ENCODE measurements at regions not wholly inside any gene's neighbourhood (a gene's known extent, or its start where the extent isn't known, plus 50 kb on each side); places are given as distances from the start of the nearest gene placed in this dataset.

DNA sequence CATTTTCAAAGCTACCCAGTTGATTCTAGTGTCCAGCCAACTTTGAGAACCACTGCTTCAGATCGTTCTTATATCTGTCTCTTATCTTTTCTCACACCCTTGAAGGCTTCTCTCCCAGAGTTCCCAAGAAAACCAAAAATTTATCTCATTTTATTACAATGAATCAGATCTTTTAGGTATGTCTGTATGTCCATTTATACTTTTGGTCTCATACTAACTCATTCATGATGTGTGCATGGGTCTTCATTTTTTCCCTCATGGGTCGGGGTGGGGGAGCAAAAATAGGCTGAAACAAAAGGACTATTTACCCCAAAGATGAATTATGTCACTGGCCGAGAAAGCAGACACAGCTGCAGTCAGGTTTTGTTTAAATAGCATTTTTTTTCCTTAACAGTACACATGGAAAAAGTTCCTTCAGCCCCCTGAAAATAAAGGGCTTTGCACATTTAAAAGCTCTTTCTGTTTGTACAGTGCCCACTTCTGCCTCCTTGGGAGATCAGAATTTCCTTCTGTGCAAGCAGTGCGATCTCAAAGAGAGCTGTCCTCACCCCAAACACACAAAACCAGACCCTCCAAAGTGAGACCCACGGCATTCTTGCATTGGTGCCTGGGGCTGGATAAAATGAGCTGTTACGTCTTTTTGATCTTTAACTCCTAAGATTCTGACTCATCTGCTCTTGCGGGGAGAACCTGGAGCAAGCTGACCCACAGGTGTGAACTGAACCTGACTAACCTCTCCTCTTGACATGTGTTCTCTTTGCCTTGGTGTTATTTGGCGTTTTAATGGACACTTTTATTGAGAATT is 251.2 kb upstream of the ELAC2 start:
- DNase-seq (ENCODE audit: missing footprints) (no peak), ATAC-seq (no peak)
- intact Hi-C loops (cut with DNase I), result no loop called here

- intact Hi-C loops (cut with DNase I), result no loop called here
- DNase-seq (ENCODE audit: missing footprints), result no peak
- no peak for ATAC-seq
These were observed 248.8 kb upstream of the ELAC2 start for GRCh38 chr17:13266606-13267005.

- no peak for DNase-seq (ENCODE audit: missing footprints)
- no peak for ATAC-seq
- intact Hi-C loops (cut with DNase I), result no loop called here
These were observed 247.5 kb upstream of the ELAC2 start for GRCh38 chr17:13265311-13265710.

DNA sequence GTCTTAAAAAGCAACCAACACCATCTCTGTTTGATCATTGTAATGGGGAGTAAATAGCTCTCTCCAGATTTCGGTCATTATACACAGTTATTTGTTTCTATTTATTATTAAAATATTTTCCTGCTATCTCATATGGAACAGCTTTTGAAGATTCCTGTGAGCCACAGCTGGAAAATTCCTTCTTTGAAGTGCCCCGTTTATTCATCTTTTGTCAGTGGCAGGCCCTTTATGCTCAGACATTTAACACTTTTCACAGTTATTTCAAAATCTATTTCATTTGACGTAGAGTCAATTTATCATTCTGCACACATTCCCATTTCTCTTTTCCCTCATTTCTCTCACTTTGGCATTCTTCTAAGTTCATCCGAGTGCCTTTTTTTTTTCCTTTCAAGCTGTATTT is 245.9 kb upstream of the ELAC2 start:
- DNase-seq (ENCODE audit: missing footprints) (no peak), ATAC-seq (no peak)
- intact Hi-C loops (cut with DNase I), result no loop called here

DNA sequence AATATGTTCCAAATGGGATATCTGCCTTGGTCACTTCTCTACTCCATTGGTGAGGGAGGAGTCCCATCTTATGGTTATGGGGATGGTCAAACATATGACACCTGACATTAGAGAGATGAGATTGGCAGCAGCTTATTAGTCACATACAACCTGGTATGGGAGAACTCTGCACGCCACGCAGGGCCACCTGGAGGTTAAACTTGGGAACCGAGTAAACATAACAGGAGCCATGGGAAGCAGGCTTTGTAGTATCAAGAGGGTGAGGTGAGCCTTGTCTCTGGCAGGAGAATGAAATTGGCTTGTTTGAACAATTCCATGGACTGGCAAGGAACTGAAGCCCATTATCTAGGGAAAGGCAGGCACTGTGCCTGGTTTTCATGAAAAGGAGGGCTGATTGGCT is 238.7 kb upstream of the ELAC2 start:
- ATAC-seq (no peak), DNase-seq (ENCODE audit: missing footprints) (no peak)
- intact Hi-C loops (cut with DNase I), result no loop called here

- intact Hi-C loops (cut with DNase I), result no loop called here
- DNase-seq (ENCODE audit: missing footprints), result no peak
- no peak for ATAC-seq
These were observed 236.0 kb upstream of the ELAC2 start for GRCh38 chr17:13253733-13254410.

GRCh38 chr17:13244513-13244912 is 226.7 kb upstream of the ELAC2 start:
- ATAC-seq, result no peak
- intact Hi-C loops (cut with DNase I), result no loop called here
- no peak for DNase-seq (ENCODE audit: missing footprints)

DNA sequence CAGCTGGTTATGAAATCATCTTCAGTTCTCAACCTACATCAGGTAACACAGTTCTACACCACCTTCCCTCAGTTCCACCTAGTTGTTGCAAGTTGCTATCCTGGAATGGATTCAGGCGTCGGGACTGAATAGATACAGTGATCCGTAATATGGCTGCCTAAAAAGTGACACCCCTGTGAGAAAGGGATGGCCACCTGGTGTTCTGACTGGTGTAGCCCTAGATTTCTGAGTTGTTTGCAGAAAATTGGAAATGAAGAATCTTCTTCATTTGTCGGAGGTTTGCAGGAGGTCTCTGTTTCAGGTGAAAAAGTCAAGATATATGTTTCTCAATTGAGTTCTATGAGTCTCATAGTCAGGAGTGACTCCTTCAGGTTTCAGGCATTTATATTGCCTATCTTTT is 225.8 kb upstream of the ELAC2 start:
- ATAC-seq (no peak), DNase-seq (ENCODE audit: missing footprints) (no peak)
- intact Hi-C loops (cut with DNase I), result no loop called here

DNA sequence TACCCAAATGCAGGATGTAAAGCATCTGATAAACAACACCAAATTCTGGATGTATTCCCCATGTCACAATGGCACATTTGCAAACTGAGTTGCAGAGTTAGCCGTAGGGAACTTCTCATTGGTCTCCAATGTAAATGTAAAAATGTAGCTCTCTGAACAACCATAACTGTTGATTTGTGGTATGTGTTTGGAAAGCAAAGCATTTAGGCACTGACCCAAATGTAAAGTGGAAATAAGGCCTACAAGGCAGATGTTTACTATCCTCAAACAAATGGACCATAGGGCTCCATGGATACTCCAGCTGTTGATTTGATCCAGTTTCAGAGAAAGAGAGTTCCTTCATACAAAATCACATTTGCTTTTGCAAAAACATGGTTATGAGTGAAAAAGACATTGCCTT is 223.0 kb upstream of the ELAC2 start:
- ATAC-seq (no peak), DNase-seq (ENCODE audit: missing footprints) (no peak)
- intact Hi-C loops (cut with DNase I), result no loop called here

DNA sequence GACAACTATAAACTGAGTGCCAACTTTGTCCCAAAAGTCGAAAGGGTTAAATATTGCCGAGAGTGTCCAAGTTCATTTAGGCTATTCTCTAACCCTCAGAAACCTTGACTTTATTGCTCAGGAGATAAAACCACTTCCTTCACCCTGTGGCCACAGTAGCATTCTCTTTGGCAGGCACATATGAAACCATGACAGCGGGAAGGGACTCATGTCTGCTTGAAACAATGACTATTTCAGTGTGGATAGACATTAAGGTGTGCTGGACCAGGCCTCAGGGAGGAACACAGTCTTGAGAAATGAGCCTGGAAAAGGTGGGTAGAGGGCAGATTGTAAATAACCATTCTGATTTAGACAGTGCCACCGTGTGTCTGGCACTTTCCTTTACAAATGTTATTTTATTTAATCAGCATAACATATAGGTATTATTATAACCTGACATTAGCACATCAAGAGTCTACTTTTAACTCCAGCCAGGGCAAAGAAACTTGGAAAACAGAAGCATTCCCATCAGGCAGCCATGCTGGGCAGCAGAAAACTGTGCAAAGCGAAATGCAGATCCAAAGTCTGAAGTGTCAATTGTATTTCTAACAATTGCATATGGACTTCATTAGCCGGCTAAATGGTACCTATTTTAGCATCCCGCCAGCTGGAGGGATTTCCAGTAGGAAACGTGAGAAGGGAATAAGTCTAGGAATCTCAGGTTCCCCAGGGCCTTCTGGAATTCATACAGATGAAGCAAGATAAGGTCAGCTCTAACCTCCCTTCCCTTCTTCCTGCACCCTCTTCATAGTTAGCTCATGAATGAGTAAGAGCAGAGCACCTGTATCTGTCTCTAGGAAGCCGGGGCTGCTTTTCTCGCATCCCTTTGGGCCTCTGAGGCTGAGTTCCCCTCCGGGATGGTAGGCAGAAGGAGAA is 212.8 kb upstream of the ELAC2 start:
- intact Hi-C loops (cut with DNase I), result no loop called here
- DNase-seq (ENCODE audit: missing footprints) (no peak), ATAC-seq (no peak)

DNA sequence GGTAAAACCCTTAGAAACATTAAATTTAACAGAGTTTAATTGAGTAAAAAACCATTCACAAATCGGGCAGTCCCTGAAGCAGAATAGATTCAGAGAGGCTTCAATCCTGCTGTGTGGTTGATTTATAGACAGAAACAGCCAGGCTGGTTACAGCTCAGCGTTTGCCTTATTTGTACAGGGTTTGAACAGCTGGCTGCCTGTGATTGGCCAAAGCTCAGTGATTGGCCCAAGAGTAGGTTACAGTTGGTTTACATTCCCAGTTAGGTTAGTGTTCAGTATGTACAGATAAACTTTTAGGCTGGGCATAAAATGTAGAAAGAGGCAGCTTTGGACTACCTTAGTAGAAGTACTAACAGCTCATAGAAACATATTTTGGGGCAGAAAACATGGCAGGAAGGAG is 210.4 kb upstream of the ELAC2 start:
- DNase-seq (ENCODE audit: missing footprints), result no peak
- no peak for ATAC-seq
- intact Hi-C loops (cut with DNase I), result no loop called here

GRCh38 chr17:13222975-13223374 is 205.1 kb upstream of the ELAC2 start:
- ATAC-seq (no peak), DNase-seq (ENCODE audit: missing footprints) (no peak)
- intact Hi-C loops (cut with DNase I), result no loop called here

DNA sequence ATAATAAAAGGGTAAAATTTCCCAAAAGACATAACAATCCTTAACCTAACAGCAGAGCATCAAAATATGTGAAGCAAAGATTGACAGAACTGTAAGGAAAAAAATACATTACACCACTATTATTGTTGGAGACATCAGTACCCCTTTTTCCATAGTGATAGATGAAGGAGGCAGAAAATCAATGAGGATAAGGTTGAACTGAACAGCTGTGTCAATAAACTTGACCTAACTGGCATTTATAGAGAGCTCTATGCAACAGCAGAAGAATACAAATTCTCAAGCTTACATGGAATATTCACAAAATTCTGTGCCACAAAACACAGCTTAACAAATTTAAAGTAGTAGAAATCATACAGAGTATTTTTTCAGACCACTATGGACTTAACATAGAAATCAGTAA is 195.0 kb upstream of the ELAC2 start:
- no peak for ATAC-seq

GRCh38 chr17:13209081-13209480 is 191.3 kb upstream of the ELAC2 start:
- intact Hi-C loops (cut with DNase I), result no loop called here
- DNase-seq (ENCODE audit: missing footprints) (no peak), ATAC-seq (no peak)

More for the DNA sequence above, 195.0 kb upstream of the ELAC2 start:
- intact Hi-C loops (cut with DNase I), result no loop called here
- DNase-seq (ENCODE audit: missing footprints), result no peak

GRCh38 chr17:13204607-13205237 is 186.9 kb upstream of the ELAC2 start:
- intact Hi-C loops (cut with DNase I), result no loop called here
- ATAC-seq (no peak), DNase-seq (ENCODE audit: missing footprints) (no peak)

DNA sequence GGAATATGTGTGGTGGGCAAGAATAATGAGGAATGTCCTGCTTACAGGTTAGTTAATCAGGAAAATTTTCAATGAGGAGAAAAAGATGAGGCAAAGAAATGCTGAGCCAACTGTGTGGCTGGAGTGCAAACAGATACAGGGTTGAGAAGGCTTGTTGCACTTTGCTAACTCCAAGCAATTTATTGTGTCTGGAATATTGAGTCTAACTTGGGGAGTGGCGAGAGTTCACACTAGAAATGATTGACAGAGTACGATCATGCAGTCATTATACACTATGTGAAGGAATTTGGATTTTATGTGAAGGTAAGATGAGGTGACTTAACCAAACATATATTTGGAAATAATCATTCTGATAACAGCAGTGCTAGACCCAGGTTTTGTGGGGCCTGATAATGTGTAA is 185.0 kb upstream of the ELAC2 start:
- ATAC-seq (no peak), DNase-seq (ENCODE audit: missing footprints) (no peak)
- intact Hi-C loops (cut with DNase I), result no loop called here

DNA sequence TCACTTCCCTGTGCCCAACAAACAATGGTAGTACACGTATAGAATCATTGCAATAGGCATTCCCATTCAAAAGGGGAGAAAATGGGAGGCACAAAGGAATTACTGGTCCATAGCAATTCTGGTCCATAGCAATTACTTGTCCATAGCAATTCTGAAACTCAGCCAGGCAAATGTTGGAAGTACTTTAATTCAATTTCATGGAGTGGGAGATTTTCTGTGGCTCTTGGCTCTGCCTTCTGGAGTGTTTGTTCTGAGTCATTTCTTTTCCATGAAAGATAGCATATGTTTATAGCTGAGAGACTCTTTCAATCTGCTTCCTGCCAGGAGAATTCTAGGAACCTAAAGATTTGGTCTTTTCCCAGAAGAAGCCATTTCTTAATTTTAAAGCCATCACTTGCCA is 182.8 kb upstream of the ELAC2 start:
- DNase-seq (ENCODE audit: missing footprints) (no peak), ATAC-seq (no peak)
- intact Hi-C loops (cut with DNase I), result no loop called here

GRCh38 chr17:13199425-13199824 is 181.6 kb upstream of the ELAC2 start:
- DNase-seq (ENCODE audit: missing footprints) (no peak), ATAC-seq (no peak)
- intact Hi-C loops (cut with DNase I), result no loop called here

DNA sequence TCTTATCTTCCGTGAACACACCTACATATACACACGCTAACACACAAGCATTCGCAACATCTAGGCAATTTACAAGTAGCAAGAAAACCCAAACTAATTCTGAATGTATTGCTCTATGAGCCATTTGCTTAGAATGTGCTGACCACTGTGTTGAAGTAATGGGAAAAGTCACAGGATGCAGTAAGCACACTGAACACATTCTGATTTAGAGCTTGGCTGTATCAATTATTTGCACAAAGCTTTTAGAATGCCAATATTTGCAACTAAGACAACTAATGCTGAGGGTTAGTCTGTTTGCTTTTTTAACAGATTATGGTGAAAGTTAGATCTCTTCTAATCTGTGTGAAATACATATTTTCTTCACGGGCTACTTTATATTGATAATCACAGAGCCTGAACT is 179.8 kb upstream of the ELAC2 start:
- no peak for DNase-seq (ENCODE audit: missing footprints)
- intact Hi-C loops (cut with DNase I), result no loop called here
- ATAC-seq, result no peak
